ENCODE measurements at regions not wholly inside any gene's neighbourhood (a gene's known extent, or its start where the extent isn't known, plus 50 kb on each side); places are given as distances from the start of the nearest gene placed in this dataset.
"Not testable (repeated sequence)": the region's sequence is repeated elsewhere in the genome, so short reads cannot be mapped to it uniquely, and the experiment has no call there.

GRCh38 chr19:21611659-21612402 is 106.4 kb downstream of the ZNF429 start:
- H3K36me3 ChIP-seq (ENCODE audit: control insufficient read depth, insufficient read depth, low read length), result no peaks in the 10 kb centered on the region
- H3K27me3 ChIP-seq (ENCODE audit: control insufficient read depth, insufficient read depth, low read length), result no peaks in the 10 kb centered on the region
- H3K4me3 ChIP-seq (ENCODE audit: low read length), result no peak overlapping the region
- no peak overlapping the region for H3K27ac ChIP-seq (ENCODE audit: low read depth, low read length)
- H3K4me1 ChIP-seq (ENCODE audit: control insufficient read depth, insufficient read depth, low read length), result no peaks in the 10 kb centered on the region
- H3K9ac ChIP-seq (ENCODE audit: low read length), result no peak overlapping the region

- H3K36me3 ChIP-seq (ENCODE audit: control insufficient read depth, insufficient read depth, low read length), result no peaks in the 10 kb centered on the region
- no peak overlapping the region for H3K9ac ChIP-seq (ENCODE audit: low read length)
- no peaks in the 10 kb centered on the region for H3K27me3 ChIP-seq (ENCODE audit: control insufficient read depth, insufficient read depth, low read length)
- no peaks in the 10 kb centered on the region for H3K4me1 ChIP-seq (ENCODE audit: control insufficient read depth, insufficient read depth, low read length)
- H3K4me3 ChIP-seq (ENCODE audit: low read length), result no peak overlapping the region
- H3K27ac ChIP-seq (ENCODE audit: low read depth, low read length), result no peak overlapping the region
Observed at GRCh38 chr19:21610787-21611186, 105.4 kb downstream of the ZNF429 start.

DNA sequence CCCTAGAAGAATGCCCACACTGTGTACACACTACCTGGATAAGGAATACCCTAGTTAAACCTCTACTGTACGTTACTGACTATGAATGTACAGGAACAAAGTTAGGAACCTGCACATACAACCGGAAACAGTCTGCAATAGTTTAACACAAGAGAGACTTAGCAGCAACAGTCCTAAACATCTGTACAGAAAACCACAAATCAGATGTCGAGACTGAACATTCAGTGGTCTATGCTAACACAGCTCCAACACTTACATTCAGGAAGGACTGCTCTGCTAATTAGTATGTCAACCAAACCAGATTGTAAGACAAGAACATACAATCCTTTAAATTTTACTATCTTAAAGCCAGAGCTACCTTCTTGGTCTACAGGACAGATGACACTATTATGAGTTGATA is 104.9 kb downstream of the ZNF429 start:
- H3K4me1 ChIP-seq (ENCODE audit: control insufficient read depth, insufficient read depth, low read length), result no peaks in the 10 kb centered on the region
- H3K36me3 ChIP-seq (ENCODE audit: control insufficient read depth, insufficient read depth, low read length), result no peaks in the 10 kb centered on the region
- H3K4me3 ChIP-seq (ENCODE audit: low read length), result no peak overlapping the region
- no peak overlapping the region for H3K27ac ChIP-seq (ENCODE audit: low read depth, low read length)
- H3K27me3 ChIP-seq (ENCODE audit: control insufficient read depth, insufficient read depth, low read length), result no peaks in the 10 kb centered on the region
- H3K9ac ChIP-seq (ENCODE audit: low read length), result no peak overlapping the region

- peaks cover 4% of the 10 kb centered on the region for H3K4me1 ChIP-seq (ENCODE audit: control insufficient read depth, insufficient read depth, low read length)
- H3K36me3 ChIP-seq (ENCODE audit: control insufficient read depth, insufficient read depth, low read length), result no peaks in the 10 kb centered on the region
- no peaks in the 10 kb centered on the region for H3K27me3 ChIP-seq (ENCODE audit: control insufficient read depth, insufficient read depth, low read length)
- no peak overlapping the region for H3K4me3 ChIP-seq (ENCODE audit: low read length)
- no peak overlapping the region for H3K9ac ChIP-seq (ENCODE audit: low read length)
- H3K27ac ChIP-seq (ENCODE audit: low read depth, low read length), result no peak overlapping the region
Observed at GRCh38 chr19:21608571-21608970, 103.2 kb downstream of the ZNF429 start.

GRCh38 chr19:21607449-21607848 is 102.0 kb downstream of the ZNF429 start:
- H3K36me3 ChIP-seq (ENCODE audit: control insufficient read depth, insufficient read depth, low read length), result no peaks in the 10 kb centered on the region
- no peak overlapping the region for H3K4me3 ChIP-seq (ENCODE audit: low read length)
- H3K9ac ChIP-seq (ENCODE audit: low read length), result no peak overlapping the region
- no peaks in the 10 kb centered on the region for H3K27me3 ChIP-seq (ENCODE audit: control insufficient read depth, insufficient read depth, low read length)
- no peak overlapping the region for H3K27ac ChIP-seq (ENCODE audit: low read depth, low read length)
- H3K4me1 ChIP-seq (ENCODE audit: control insufficient read depth, insufficient read depth, low read length), result peaks cover 4% of the 10 kb centered on the region

- not testable (repeated sequence) for H3K36me3 ChIP-seq (ENCODE audit: control insufficient read depth, insufficient read depth, low read length); H3K4me1 ChIP-seq (ENCODE audit: control insufficient read depth, insufficient read depth, low read length); H3K4me3 ChIP-seq (ENCODE audit: low read length); H3K27ac ChIP-seq (ENCODE audit: low read depth, low read length); H3K9ac ChIP-seq (ENCODE audit: low read length); H3K27me3 ChIP-seq (ENCODE audit: control insufficient read depth, insufficient read depth, low read length)
Observed at GRCh38 chr19:21607011-21607410, 101.6 kb downstream of the ZNF429 start.

- H3K9ac ChIP-seq (ENCODE audit: low read length); H3K27me3 ChIP-seq (ENCODE audit: control insufficient read depth, insufficient read depth, low read length); H3K36me3 ChIP-seq (ENCODE audit: control insufficient read depth, insufficient read depth, low read length); H3K27ac ChIP-seq (ENCODE audit: low read depth, low read length); H3K4me3 ChIP-seq (ENCODE audit: low read length); H3K4me1 ChIP-seq (ENCODE audit: control insufficient read depth, insufficient read depth, low read length): not testable (repeated sequence)
Observed at GRCh38 chr19:21606326-21606725, 100.9 kb downstream of the ZNF429 start.

GRCh38 chr19:21604951-21605476 is 99.6 kb downstream of the ZNF429 start:
- Histone ChIP-seq H3K4me3 (ENCODE audit: low read length) (peak overlapping the region; percentile 37), H3K27ac (ENCODE audit: low read depth, low read length) (peak overlapping the region; percentile 59), H3K27me3 (ENCODE audit: control insufficient read depth, insufficient read depth, low read length) (no peaks in the 10 kb centered on the region), H3K9ac (ENCODE audit: low read length) (no peak overlapping the region), H3K36me3 (ENCODE audit: control insufficient read depth, insufficient read depth, low read length) (no peaks in the 10 kb centered on the region), H3K4me1 (ENCODE audit: control insufficient read depth, insufficient read depth, low read length) (peaks cover 4% of the 10 kb centered on the region)
